HG03520 (cell line): ENCODE measurements at regions not wholly inside any gene's neighbourhood (a gene's known extent, or its start where the extent isn't known, plus 50 kb on each side); places are given as distances from the start of the nearest gene placed in this dataset.
"Not testable (repeated sequence)": the region's sequence is repeated elsewhere in the genome, so short reads cannot be mapped to it uniquely, and the experiment has no call there.

Experiments used
- ATAC-seq: cut with Tn5 transposase; IDR thresholded peaks from one replicate; pipeline ENCODE4 v1.9.1; 2021; ENCODE audit warnings: mild to moderate bottlenecking, moderate library complexity; ENCODE audit not compliant: unreplicated experiment

DNA sequence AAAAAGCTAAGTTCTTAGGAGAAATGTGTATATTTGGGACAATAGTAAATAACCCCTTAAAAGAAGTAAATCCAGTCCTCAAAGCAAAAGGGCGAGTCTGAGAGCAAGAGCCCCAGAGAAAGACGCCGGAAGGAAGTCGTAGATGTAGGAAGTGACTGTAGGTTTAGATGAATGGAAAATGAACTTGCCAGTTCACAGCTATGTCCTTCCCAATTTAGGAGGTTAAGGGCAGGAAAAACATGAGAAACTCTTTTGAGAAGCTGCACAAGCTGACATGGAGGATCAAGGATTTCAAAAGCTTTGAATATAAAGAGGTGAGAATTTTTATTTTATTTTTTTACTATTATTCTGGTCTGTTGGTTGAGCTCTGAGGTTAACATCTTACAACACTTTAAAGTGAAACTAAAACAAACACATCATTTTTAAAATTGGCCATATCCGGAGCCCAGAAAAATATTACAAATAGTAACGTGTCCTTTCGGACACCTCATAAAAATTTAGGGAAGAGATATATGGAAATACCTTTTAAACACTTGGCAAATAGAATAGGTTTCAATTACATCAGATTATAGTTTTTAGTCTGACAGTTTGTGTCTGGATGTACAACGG, 1178.6 kb downstream of the MRPL39 start:
- ATAC-seq = peak; percentile 63

DNA sequence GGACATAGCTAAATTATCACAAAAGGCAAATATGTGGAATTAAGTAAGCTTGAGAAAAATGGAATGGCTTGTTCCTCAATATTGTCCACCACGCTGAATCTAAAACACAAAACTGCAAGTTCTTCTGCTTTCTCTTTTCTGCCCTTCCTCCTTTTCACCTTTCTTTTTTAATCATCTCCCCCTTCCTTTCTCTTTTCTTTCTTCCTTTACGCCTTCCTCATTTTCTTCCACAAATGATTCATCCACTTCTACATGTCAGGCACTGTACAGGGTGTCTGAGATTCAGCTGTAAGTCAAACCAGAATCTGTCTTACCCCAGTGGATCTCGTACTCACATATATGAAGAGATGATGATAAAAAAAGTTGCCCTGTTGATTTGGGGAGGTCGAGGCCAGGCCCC, 1182.5 kb downstream of the MRPL39 start:
- no peak for ATAC-seq

DNA sequence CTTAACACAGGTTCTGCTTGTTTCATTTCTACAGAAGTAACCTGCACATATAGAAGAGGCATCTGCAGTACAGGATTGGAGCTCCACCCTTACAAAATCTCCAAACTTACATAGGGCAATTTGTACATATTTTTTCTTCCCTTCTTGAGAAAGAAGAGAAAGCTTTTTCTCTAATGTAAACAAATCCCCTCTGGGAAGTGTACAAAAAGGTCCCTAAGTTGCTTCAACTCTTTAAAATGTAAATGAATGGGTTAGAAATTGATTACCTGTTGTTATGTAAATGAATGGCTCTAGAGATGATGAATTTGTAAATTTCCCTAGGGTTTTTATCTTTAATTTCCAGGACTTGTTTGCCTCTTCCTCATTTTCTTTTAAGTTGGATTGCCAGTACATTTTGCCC, 1183.7 kb downstream of the MRPL39 start:
- ATAC-seq = no peak

DNA sequence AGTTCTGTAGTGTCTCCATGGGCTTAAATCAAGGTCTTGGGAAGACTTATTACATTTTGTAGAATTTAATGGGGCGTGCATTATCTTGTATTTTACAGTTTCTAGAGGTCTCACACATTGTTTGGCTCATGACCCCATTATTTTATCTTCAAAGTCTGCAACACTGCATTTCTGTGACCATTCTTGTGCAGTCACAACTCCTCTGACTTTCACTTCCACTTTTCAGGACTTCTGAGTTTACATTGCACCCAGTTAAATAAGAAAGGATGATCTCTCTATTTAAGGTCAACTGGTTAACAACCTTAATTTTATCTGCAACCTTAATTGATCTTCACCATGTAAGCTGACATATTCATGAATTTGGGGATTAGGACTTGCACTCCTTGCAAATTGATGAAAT, 1186.6 kb downstream of the MRPL39 start:
- ATAC-seq = peak; percentile 64

DNA sequence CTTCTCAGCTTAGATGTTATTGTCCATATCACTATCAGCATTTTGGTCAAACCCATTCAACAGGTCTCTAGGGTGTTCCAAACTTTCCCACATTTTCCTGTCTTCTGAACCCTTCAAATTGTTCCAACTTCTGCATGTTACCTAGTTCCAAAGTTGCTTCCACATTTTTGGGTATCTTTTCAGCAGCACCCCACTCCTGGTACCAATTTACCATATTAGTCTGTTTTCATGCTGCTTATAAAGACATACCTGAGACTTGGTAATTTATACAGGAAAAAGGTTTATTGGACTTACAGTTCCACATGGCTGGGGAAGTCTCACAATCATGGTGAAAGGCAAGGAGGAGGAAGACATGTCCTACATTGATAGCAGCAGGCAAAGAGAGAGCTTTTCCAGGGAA, 1187.6 kb downstream of the MRPL39 start:
- ATAC-seq = not testable (repeated sequence)

DNA sequence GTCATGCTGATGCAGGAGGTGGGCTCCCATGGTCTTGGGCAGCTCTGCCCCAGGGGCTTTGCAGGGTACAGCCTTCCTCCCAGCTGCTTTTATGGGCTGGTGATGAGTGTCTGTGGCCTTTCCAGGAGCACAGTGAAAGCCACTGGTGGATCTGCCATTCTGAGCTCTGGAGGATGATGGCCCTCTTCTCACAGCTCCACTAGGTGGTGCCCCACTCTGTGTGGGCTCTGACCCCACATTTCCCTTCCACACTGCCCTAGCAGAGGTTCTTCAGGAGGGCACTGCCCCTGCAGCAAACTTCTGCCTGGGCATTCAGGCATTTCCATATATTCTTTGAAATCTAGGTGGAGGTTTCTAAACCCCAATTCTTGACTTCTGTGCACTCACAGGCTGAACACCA, 1188.6 kb downstream of the MRPL39 start:
- ATAC-seq = no peak

DNA sequence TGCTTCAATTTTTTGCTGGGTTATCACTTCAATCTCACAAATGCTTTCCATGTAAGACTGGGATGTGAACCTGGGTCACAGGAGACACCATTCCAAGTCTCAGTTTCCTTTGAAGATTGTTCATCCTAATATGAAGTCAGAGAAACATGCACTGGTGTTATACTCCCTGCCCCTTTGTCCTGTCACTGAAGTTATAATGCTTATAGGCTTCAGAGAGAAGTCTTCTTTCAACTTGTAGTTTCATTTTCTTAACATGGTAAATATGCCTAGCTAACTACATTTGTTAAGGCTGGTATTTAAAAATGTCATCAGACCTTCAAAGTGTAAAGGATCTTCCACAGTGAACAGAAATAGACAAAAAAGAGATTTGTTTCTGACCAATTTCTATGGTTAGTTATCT, 1195.9 kb downstream of the MRPL39 start:
- no peak for ATAC-seq

DNA sequence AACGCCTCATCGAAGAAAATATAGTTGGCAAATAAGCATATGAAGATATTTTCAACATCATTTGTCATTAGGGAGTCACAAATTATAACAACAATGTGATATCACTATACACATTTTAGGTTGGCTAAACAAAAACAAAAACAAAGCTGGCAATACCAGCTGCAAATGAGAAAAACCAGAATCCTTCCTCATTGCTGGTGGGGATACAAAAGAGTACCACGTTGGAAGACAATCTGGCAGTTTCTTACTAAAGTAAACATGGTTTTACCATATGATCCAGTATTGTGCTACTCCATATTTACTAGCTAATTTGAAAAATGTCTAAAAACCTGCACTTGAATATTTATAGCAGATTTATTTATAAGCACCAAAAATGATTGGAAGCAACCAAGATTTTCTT, 1204.1 kb downstream of the MRPL39 start:
- no peak for ATAC-seq

DNA sequence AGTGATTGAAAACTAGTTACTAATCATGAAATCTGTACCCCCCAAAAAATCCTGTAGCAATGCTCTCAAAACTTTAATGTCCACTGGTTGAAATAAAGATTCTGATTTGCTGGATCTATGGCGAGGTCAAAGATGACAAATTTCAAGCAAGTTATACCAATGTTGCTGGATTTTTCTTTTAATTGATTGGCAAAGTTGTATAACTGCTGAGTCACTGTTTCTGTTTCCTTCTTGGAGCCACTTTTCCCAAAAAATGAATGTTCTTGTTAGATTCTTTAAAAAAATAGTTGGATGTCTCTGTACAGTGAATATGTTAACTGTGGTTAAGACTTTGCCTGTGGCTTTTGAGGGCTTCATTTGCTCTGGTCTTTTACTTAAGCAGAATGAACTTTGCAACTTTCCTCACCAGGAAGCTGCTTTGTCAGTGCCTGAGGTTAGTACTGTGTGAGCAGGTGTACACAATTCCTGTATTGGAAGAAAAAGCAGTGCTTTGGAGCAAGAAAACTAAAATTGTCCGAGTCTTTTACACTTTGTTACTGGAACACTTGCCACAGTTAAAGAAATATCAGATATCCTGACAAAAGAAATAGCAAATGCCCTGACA, 1211.9 kb downstream of the MRPL39 start:
- ATAC-seq = no peak

DNA sequence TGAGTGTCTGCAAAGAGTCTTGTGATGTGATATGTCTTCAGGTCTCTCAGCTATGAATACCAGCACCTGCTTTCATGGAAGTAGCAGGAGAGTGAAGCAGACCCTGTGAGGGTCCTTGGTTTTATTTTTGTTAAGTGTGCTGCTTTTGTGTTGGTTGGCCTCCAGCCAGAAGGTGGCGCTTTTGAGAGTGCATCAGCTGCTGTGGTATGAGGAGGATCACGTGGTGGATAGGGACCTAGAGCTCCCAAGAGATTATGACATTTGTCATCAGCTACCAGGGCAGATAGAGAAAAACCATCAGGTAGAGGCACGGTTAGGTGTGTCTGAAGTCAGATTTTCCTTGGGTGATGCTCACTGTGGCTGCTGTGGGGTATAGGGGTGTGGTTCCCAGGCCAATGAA, 1232.1 kb downstream of the MRPL39 start:
- ATAC-seq = no peak

DNA sequence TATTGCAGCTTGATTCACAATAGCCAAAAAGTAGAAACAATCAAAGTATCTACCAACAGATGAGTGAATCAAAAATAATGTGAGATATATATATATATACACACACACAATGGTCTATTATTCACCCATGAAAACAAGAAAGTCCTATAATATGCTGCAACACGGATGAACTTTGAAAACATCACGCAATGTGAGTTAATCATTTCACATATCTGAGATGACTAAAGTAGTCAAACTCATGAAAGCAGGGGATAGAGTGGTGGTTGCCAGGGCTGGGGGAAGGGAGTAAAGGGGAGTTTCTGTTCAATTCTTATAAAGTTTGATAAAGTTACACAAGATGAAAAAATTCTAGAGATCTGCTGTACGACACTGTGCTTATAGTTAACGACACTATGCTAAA, 1234.8 kb downstream of the MRPL39 start:
- no peak for ATAC-seq

DNA sequence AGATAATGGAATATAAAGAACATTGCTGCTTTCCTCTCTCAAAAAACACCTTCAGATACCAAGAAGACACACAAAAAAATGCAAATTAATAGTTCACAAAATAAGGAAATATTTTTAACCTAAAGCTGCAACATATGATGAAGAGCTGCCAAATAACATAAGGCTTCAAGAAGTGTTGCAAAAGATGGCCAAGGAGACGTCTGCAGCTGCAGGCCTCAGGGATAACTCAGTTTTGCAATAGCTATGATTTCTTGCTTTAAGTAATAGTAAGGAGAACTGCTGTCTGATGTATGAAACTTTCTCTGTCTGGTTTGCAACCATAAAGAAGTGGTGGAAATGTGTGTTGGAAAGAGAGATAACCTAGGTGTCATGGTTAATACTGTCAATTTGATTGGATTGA, 1237.5 kb downstream of the MRPL39 start:
- no peak for ATAC-seq

DNA sequence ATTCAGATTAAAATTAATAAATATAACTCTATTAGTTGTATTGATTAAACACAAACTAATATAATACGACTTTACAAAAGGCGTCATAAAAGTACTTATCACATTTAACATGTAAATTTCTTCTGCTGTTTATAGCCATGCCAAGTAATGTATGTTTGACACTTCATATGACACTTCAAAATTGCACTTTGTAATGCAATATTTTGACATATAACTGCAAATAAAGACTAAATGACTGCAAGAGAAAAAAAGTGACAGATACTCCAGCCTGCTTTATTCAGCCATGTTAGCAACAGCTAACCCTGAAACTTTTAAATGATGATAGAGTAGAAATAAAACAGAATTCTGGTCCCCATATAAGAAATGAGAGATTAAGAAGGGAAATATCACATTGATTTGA, 1238.0 kb downstream of the MRPL39 start:
- no peak for ATAC-seq

DNA sequence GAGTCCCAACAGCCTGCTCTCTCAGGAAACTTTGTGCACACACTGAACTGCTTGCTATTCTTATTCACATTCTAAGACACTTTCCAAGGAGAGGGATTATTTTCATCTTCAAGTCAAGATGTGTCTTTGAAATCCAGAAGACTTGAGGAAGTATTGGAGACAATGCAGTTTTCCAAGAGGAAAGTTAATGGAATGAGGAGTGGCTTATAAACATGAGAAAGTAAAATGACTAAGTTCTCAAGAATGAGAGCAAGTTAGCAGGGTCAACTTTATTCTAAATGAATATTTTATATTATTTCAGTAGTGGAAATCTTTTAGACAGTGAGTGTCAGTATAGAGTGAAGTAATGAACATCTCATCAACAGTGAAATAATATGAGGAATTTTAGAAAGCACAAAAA, 1239.3 kb downstream of the MRPL39 start:
- ATAC-seq = no peak

DNA sequence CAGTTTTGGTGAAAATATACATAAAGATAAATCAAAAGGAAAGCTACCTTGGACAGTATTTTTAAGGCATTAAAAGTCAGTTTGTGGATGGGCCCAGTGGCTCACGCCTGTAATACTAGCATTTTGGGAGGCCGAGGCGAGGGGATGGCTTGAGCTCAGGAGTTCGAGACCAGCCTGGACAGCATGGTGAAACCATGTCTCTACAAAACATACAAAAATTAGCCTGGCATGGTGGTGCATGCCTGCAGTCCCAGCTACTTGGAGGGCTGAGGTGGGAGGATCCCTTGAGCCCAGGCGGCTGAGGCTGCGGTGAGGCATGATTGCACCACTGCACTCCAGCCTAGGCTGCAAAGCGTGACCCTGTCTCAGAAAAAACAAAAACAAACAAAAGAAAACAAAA, 1253.8 kb downstream of the MRPL39 start:
- ATAC-seq = no peak

DNA sequence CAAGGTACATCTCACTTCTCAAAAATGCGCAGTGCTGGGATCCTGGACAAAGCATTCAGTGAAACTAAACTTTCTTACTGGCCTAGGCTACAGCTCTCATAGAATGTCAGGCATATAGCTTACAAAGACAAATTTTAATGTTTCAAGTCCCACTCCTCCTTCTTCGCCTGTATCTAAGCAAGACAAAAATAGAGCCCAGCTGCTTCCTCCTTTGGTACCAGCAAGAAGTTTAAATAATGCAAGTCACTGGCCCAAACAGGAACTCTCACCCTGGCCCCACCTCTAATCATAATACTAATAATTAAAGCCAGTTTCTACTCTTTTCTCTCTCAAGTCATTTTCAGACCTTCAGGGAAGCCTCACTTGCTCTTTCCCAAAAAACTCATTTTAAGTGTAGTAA, 1267.9 kb downstream of the MRPL39 start:
- no peak for ATAC-seq

DNA sequence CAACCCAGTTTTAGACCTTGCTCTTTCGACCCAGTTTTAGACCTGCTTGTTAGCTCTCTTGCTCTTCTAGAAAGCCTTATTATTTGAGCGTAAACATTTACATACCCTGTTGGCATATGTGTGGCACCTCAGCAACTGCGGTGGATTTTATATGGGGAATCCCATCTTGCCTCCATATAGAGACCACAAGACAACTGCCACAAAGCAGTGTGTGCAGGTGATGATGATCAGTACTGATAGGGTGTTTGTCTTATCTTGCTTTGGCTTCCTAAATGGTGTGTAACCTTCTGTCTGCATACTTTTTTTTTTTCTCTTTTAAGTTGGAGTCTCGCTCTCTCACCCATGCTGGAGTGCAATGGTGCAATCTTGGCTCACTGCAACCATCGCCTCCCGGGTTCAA, 1270.8 kb downstream of the MRPL39 start:
- ATAC-seq = no peak

DNA sequence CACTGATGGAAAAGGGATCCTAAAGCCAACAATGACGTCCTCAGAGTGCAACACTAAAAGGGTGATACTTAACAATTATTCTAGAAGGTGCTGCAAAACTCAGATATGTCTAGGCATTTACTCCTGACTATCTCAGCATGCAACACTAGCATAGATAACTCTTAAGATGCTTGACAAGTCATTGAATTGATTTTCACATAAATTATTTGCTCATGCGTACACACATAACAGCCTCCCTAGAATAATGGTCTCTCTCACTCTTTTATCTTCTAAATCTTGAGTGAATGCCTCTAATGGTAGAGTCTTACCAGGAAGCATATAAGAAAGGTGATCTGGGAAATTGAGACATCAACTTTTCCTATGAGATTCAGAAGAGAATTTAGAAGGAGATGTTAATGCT, 1283.7 kb downstream of the MRPL39 start:
- ATAC-seq = no peak

DNA sequence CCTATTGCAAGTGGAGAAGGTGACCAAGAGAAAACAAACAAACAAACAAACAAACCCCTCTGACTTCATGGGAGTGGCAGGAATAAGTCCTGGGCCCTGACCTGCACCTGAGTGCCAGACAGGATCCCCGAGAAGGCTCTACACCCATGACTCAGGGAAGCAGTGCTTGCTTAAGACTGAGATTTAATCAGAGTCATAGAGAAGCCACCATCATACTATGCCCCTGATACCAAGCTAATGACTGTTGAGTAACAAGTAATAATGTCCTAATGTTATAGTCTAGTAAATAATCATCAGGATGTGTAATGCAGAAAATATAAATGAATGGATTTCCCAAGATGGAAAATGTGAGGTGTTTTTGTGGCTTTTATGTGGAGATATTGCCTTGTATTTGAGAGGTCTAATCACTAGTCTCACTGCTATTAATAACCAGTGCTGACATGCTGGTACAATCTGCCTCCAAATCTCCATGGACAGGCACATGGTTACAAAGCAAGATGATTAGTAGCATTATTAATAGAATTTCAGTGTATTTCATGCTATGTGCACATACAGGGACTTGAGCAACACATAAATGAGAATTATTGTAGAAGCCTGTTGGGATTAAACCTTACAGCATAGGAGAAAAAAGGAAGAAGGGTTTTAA, 1290.9 kb downstream of the MRPL39 start:
- ATAC-seq = no peak

DNA sequence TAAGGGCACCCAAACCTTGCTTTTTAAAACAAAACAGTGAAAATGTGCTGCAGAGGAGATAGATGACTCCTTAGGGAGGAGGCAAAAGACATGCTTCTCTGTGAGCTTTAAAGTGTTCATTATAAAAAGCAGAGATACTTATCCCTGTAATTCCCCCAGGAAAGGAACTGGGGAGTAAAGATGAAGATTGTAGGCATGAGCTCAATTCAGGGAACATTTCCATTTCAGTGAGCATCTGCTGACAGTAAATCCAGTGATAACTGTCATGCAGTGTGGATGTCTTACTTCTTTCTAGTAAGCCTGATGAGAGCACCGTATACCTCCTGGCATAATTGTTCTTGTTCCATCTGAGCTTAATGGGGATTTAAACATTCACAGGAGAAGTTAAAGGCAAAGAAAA, 1296.5 kb downstream of the MRPL39 start:
- ATAC-seq = no peak

DNA sequence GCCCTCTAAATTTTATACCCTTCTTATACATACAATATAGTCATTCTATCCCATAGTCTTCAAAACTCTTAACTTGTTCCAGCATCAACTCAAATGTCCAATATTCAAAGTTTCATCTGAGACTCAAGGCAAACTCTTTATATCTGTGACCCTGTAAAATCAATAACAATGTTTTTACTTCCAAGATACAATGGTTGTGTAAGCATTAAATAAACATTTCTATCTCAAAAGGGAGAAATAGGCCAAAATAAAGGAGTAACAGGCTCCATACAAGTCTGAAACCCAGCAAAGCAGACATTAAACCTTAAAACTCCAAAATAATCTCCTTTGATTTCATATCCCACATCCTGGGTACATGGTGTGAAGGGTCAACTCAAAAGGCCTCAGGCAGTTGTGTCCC, 1299.1 kb downstream of the MRPL39 start:
- no peak for ATAC-seq

DNA sequence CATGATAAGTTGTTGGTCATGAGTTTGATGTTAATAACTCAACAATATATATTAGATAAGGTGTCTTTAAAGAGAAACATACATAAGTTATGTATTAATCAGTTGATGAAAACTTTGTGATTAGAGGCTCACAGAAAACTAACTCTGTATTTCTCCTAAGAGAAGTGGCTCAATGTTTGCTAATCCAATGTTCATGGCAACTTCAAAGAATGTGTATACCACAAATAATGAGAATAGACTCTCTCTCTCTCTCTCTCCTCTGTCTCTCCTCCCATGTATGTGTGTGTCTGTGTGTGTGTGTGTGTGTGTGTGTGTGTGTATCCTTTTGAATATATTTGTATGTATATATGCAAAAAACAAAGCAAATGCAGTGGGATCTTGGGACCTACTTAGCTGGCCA, 1304.9 kb downstream of the MRPL39 start:
- no peak for ATAC-seq

DNA sequence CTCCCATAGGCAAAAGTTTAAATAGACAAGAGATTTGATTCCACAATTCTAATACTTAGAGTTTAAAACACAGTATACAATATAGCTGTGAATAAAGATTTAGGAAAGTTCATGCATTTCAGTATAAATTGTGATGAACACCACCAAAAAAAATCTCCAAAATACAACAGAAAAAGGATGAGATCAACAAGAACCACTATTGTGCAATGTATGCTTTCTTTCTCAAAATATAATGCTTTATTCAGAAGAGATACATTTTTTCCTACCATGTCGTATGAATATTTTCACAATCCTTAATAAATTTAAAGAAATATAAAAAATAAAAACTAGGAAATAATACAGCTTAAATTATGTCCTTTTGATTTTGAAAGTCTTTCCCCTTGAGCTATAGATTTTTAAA, 1309.2 kb downstream of the MRPL39 start:
- ATAC-seq = no peak
